ENCODE measurements at regions not wholly inside any gene's neighbourhood (a gene's known extent, or its start where the extent isn't known, plus 50 kb on each side); places are given as distances from the start of the nearest gene placed in this dataset.

DNA sequence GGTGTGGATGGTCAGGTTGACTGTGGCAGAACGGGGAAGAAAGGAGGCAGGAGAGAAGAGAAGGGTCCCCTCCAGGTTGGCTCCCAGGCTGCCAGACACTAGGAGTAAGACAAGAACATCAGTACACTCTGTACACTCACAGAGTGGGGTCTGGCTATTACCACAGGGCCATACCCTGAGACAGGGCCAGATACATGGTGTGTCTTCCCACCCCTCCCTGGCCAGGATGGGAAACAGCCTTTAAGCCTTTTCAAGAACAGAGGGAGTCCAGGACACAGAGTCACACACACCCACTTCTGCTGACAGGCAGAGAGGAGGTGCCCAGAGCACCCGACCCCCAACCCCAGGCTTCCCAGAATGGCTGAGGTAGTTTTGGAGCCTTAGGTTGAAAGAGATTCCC is 99.4 kb downstream of the LITAF start:
- TF ChIP-seq, protein P1, sequence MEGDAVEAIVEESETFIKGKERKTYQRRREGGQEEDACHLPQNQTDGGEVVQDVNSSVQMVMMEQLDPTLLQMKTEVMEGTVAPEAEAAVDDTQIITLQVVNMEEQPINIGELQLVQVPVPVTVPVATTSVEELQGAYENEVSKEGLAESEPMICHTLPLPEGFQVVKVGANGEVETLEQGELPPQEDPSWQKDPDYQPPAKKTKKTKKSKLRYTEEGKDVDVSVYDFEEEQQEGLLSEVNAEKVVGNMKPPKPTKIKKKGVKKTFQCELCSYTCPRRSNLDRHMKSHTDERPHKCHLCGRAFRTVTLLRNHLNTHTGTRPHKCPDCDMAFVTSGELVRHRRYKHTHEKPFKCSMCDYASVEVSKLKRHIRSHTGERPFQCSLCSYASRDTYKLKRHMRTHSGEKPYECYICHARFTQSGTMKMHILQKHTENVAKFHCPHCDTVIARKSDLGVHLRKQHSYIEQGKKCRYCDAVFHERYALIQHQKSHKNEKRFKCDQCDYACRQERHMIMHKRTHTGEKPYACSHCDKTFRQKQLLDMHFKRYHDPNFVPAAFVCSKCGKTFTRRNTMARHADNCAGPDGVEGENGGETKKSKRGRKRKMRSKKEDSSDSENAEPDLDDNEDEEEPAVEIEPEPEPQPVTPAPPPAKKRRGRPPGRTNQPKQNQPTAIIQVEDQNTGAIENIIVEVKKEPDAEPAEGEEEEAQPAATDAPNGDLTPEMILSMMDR (conservative IDR thresholded peaks at IDR 0.05), result no peak
- no peak for TF ChIP-seq EZH2 (IDR thresholded peaks at IDR 0.05; ENCODE audit: low read depth)

All from PC-9 (cell line).